Tibial nerve (tissue), 4 donors: ENCODE measurements at regions not wholly inside any gene's neighbourhood (a gene's known extent, or its start where the extent isn't known, plus 50 kb on each side); places are given as distances from the start of the nearest gene placed in this dataset.

Experiments used
- DNase-seq, 2 donors: peaks; one replicate each; pipeline ENCODE4 v3.0.0-alpha.2; 2019; ENCODE audit warnings: low spot score in 2 of 2
- H3K27ac ChIP-seq, 4 donors: fragments of 200-600 bp; sonication (generic) in 3 of 4; one replicate each; pipeline ENCODE4 v1.5.1; 2017 to 2019; ENCODE audit warnings: mild to moderate bottlenecking in 1 of 4
- H3K27me3 ChIP-seq, 2 donors: fragments of 200-600 bp; sonication (generic) in 1 of 2; one replicate each; pipeline versions ENCODE4 v1.5.1 to v1.6.0; 2017 to 2019
- H3K36me3 ChIP-seq, 3 donors: fragments of 200-600 bp; sonication (generic); one replicate each; pipeline ENCODE4 v1.5.1; 2018 to 2019
- H3K4me1 ChIP-seq, 4 donors: fragments of 200-600 bp; sonication (generic) in 3 of 4; one replicate each; pipeline ENCODE4 v1.5.1; 2017 to 2019
- H3K4me3 ChIP-seq, 4 donors: fragments of 200-600 bp; sonication (generic) in 3 of 4; one replicate each; pipeline ENCODE4 v1.5.1; 2017 to 2019; ENCODE audit warnings: mild to moderate bottlenecking in 1 of 4, moderate library complexity in 1 of 4
- H3K9me3 ChIP-seq, 4 donors: fragments of 200-600 bp; sonication (generic) in 3 of 4; one replicate each; pipeline ENCODE4 v1.5.1; 2017 to 2019
- EP300 ChIP-seq, 2 donors: sonication (generic); formaldehyde crosslinking; IDR thresholded peaks; one replicate each; pipeline ENCODE4 v1.6.1; 2017; ENCODE audit warnings: antibody characterized with exemption in 2 of 2, mild to moderate bottlenecking in 1 of 2
- POLR2A ChIP-seq, 2 donors: fragments of 450-650 bp; IDR thresholded peaks; one replicate each; pipeline ENCODE4 v1.6.1; 2017; ENCODE audit warnings: antibody characterized with exemption in 2 of 2, mild to moderate bottlenecking in 2 of 2, moderate library complexity in 2 of 2
- WGBS, 2 donors: methylation state at CpG; one replicate each; pipeline ENCODE4 v1.1.5; 2018; 5-methylcytosine and 5-hydroxymethylcytosine counted together
- TF ChIP-seq, protein P1 (sequence below), 5 experiments: fragments of 200-600 bp in 3 of 5; fragments of 450-650 bp in 2 of 5; sonication (generic) in 3 of 5; IDR thresholded peaks; one replicate each; pipeline ENCODE4 v1.5.1; 2016 to 2019; ENCODE audit warnings: antibody characterized with exemption in 5 of 5, mild to moderate bottlenecking in 3 of 5, moderate library complexity in 2 of 5

DNA sequence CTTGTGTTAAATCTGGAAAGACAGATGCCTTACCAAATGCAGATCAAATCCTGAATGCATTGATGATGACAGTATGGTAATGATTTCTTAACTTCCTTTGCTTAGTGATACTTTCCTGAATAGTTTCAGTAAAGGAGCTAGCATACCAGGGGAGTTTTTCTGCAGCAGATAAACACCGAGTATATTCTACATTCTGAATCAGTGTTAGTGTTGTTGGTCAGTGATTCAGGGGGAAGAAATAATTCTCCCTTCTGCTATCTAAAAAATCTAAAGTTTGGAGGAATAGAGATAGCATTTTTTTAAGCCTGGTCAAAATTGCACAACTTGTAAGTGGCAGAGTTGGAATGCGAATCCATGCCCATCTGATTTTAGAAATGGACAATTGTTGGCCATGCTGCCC is 512.2 kb upstream of the MARCKS start:
- Histone ChIP-seq H3K36me3 (no peaks in the 10 kb centered on the region), H3K4me1 (peaks cover 0 to under 1% (median 0%) of the 10 kb centered on the region in 4 donors), H3K27ac (no peak overlapping the region), H3K9me3 (no peaks in the 10 kb centered on the region), H3K4me3 (no peak overlapping the region), H3K27me3 (no peaks in the 10 kb centered on the region)
- WGBS, 2 donors: 86 to 88% methylated on average over 2 of the region's 2 CpGs
- TF ChIP-seq POLR2A (IDR thresholded peaks at IDR 0.05) (no peak), EP300 (IDR thresholded peaks at IDR 0.05) (no peak)
- TF ChIP-seq, protein P1, sequence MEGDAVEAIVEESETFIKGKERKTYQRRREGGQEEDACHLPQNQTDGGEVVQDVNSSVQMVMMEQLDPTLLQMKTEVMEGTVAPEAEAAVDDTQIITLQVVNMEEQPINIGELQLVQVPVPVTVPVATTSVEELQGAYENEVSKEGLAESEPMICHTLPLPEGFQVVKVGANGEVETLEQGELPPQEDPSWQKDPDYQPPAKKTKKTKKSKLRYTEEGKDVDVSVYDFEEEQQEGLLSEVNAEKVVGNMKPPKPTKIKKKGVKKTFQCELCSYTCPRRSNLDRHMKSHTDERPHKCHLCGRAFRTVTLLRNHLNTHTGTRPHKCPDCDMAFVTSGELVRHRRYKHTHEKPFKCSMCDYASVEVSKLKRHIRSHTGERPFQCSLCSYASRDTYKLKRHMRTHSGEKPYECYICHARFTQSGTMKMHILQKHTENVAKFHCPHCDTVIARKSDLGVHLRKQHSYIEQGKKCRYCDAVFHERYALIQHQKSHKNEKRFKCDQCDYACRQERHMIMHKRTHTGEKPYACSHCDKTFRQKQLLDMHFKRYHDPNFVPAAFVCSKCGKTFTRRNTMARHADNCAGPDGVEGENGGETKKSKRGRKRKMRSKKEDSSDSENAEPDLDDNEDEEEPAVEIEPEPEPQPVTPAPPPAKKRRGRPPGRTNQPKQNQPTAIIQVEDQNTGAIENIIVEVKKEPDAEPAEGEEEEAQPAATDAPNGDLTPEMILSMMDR (IDR thresholded peaks at IDR 0.05): no peak
- DNase-seq: no peak

DNA sequence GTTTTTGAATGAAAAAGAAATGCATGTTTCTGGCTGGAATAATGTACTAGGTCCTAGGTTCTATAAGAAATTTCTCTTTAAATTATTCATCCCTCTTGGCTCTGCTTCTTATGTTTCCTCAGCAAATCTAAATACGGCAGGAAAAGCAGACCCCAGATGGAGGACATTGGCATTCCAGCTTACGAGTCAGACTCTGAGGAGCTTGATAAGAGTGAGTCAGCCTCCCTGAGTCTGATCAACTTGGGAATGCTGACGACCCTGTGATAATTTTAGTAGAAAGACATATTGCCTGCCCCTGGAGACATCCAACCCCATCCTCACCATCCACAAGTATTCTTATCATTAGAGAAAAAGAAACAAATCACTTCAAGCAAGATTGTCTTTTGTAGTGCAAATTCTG is 509.7 kb upstream of the MARCKS start:
- 65 to 71% methylated on average over 3 of the region's 3 CpGs for WGBS, 2 donors
- H3K27me3 ChIP-seq: no peaks in the 10 kb centered on the region
- H3K27ac ChIP-seq: no peak overlapping the region
- no peaks in the 10 kb centered on the region for H3K36me3 ChIP-seq
- no peaks in the 10 kb centered on the region for H3K9me3 ChIP-seq
- H3K4me3 ChIP-seq: no peak overlapping the region
- DNase-seq: no peak
- TF ChIP-seq, protein P1 (IDR thresholded peaks at IDR 0.05): no peak
- TF ChIP-seq POLR2A (IDR thresholded peaks at IDR 0.05): no peak
- no peak for TF ChIP-seq EP300 (IDR thresholded peaks at IDR 0.05)
- H3K4me1 ChIP-seq: peaks cover 0 to 21% (median 0%) of the 10 kb centered on the region in 4 donors

DNA sequence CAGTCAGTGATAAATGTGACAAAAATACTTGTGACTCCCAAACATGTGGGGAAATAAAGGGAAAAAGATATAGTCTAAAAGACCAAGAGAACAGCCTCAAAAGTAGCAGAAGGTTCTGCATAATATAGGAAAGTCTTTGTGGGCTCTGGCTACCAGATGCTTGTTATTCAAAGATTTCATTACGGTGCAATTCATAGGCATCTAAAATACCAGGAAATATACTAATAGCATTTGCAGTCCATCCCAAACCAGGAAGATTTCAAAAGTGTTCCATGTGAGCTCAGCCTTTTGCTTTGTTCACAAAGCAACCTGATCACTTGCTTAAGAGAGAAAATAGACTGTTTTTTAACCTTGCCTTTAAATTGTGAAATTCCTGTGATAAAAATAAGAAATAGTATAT is 506.7 kb upstream of the MARCKS start:
- no peak for DNase-seq
- WGBS, 2 donors: 3 to 43% methylated on average over 1 of the region's 1 CpG
- peak overlapping the region in 1 of 4 donors; percentile 29 for H3K27ac ChIP-seq
- H3K4me1 ChIP-seq: peaks cover 0 to 27% (median 0%) of the 10 kb centered on the region in 4 donors
- no peaks in the 10 kb centered on the region for H3K9me3 ChIP-seq
- TF ChIP-seq EP300 (IDR thresholded peaks at IDR 0.05): no peak
- TF ChIP-seq, protein P1 (IDR thresholded peaks at IDR 0.05): no peak
- TF ChIP-seq POLR2A (IDR thresholded peaks at IDR 0.05): no peak
- no peak overlapping the region for H3K4me3 ChIP-seq
- no peaks in the 10 kb centered on the region for H3K27me3 ChIP-seq
- no peaks in the 10 kb centered on the region for H3K36me3 ChIP-seq

DNA sequence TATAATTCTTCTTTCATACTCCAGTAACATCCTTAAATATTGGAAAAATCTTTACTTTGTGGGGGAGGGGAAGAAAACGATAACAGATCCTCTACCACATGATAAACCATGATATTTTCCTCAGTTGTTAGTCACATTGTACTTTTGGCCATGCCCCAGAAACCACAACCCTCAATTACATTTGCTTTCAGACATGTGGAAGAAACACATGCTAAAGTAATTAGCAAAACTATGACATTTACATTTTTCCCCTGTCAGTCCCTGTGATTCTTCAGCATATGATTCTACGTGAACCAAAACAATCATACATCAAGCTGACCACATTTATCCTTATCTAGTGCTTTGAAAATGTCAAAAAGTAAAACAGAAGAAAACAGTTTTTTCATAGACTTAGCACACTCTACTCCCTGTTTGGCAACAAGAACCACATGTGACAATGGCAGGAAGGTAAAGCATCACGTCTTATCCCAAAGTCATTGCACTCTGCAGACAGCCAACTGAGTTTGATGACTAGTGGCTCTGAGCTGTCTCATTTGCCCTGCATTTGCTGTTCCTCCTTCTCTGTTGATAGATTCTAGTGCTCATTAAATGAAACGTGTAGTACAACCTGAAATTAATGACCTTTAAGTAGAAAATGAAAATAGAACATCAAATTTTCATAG is 505.8 kb upstream of the MARCKS start:
- WGBS, 2 donors: 53 to 54% methylated on average over 4 of the region's 4 CpGs
- peak in 1 of 2 donors; percentile 30 for DNase-seq

More for the DNA sequence above, 505.8 kb upstream of the MARCKS start:
- H3K9me3 ChIP-seq: no peaks in the 10 kb centered on the region
- H3K27ac ChIP-seq: no peak overlapping the region
- H3K4me1 ChIP-seq: peaks cover 0 to 27% (median 0%) of the 10 kb centered on the region in 4 donors
- TF ChIP-seq POLR2A (IDR thresholded peaks at IDR 0.05) (no peak), EP300 (IDR thresholded peaks at IDR 0.05) (no peak)
- TF ChIP-seq, protein P1 (IDR thresholded peaks at IDR 0.05): no peak
- H3K36me3 ChIP-seq: no peaks in the 10 kb centered on the region
- no peaks in the 10 kb centered on the region for H3K27me3 ChIP-seq
- H3K4me3 ChIP-seq: no peak overlapping the region
